M059J (cell line): ENCODE measurements at regions not wholly inside any gene's neighbourhood (a gene's known extent, or its start where the extent isn't known, plus 50 kb on each side); places are given as distances from the start of the nearest gene placed in this dataset.
"Not testable (repeated sequence)": the region's sequence is repeated elsewhere in the genome, so short reads cannot be mapped to it uniquely, and the experiment has no call there.

Source experiments
- DNase-seq: peaks from one replicate; pipeline ENCODE4 v3.0.0-alpha.2; 2012; ENCODE audit warnings: low read depth

GRCh38 chr2:215658635-215659305, 222.9 kb upstream of the FN1 start:
- no peak for DNase-seq

GRCh38 chr2:215657844-215658243, 222.0 kb upstream of the FN1 start:
- DNase-seq, result peak; percentile 93

GRCh38 chr2:215654148-215654819, 218.4 kb upstream of the FN1 start:
- DNase-seq, result no peak

- no peak for DNase-seq
Observed at GRCh38 chr2:215653344-215654030, 217.6 kb upstream of the FN1 start.

GRCh38 chr2:215652388-215652787, 216.5 kb upstream of the FN1 start:
- peak; percentile 5 for DNase-seq

GRCh38 chr2:215651412-215651811, 215.5 kb upstream of the FN1 start:
- no peak for DNase-seq

- DNase-seq, result no peak
Observed at GRCh38 chr2:215644233-215644897, 208.5 kb upstream of the FN1 start.

- DNase-seq, result no peak
Observed at GRCh38 chr2:215638687-215639086, 202.8 kb upstream of the FN1 start.

- peak; percentile 32 for DNase-seq
Observed at GRCh38 chr2:215637651-215638050, 201.8 kb upstream of the FN1 start.

- no peak for DNase-seq
Observed at GRCh38 chr2:215636816-215637215, 200.9 kb upstream of the FN1 start.

- DNase-seq, result peak; percentile 64
Observed at GRCh38 chr2:215635788-215636139, 199.9 kb upstream of the FN1 start.

GRCh38 chr2:215635071-215635787, 199.4 kb upstream of the FN1 start:
- no peak for DNase-seq

- DNase-seq, result no peak
Observed at GRCh38 chr2:215633360-215633759, 197.5 kb upstream of the FN1 start.

GRCh38 chr2:215631696-215632095, 195.8 kb upstream of the FN1 start:
- no peak for DNase-seq

- DNase-seq, result not testable (repeated sequence)
Observed at GRCh38 chr2:215630796-215631195, 194.9 kb upstream of the FN1 start.

GRCh38 chr2:215627771-215628170, 191.9 kb upstream of the FN1 start:
- no peak for DNase-seq

GRCh38 chr2:215626812-215627281, 191.0 kb upstream of the FN1 start:
- peak; percentile 28 for DNase-seq

- no peak for DNase-seq
Observed at GRCh38 chr2:215626063-215626462, 190.2 kb upstream of the FN1 start.

- DNase-seq, result no peak
Observed at GRCh38 chr2:215625207-215625606, 189.3 kb upstream of the FN1 start.

GRCh38 chr2:215624423-215624829, 188.6 kb upstream of the FN1 start:
- peak; percentile 40 for DNase-seq

GRCh38 chr2:215622837-215623236, 187.0 kb upstream of the FN1 start:
- peak; percentile 51 for DNase-seq

GRCh38 chr2:215621381-215621780, 185.5 kb upstream of the FN1 start:
- no peak for DNase-seq
